Glutamatergic neuron (in vitro differentiated cells): ENCODE measurements at regions not wholly inside any gene's neighbourhood (a gene's known extent, or its start where the extent isn't known, plus 50 kb on each side); places are given as distances from the start of the nearest gene placed in this dataset.

Source experiments
- DNase-seq: peaks from one replicate; pipeline ENCODE4 v3.0.0; 2022
- H3K27ac Mint-ChIP-seq: one replicate; pipeline ENCODE4 v1.8.0; 2020; ENCODE audit warnings: mild to moderate bottlenecking, mixed read lengths, inconsistent platforms; ENCODE audit not compliant: unreplicated experiment
- H3K27me3 Mint-ChIP-seq: one replicate; pipeline ENCODE4 v1.8.0; 2020; ENCODE audit warnings: mild to moderate bottlenecking, moderate library complexity, mixed read lengths, inconsistent platforms; ENCODE audit not compliant: unreplicated experiment
- H3K36me3 Mint-ChIP-seq: one replicate; pipeline ENCODE4 v1.8.0; 2020; ENCODE audit warnings: mild to moderate bottlenecking, mixed read lengths, inconsistent platforms; ENCODE audit not compliant: unreplicated experiment
- H3K4me1 Mint-ChIP-seq: one replicate; pipeline ENCODE4 v1.8.0; 2020; ENCODE audit warnings: mild to moderate bottlenecking, low read depth, mixed read lengths, inconsistent platforms; ENCODE audit not compliant: unreplicated experiment
- H3K4me3 Mint-ChIP-seq: one replicate; pipeline ENCODE4 v1.8.0; 2020; ENCODE audit warnings: mild to moderate bottlenecking, mixed read lengths, inconsistent platforms; ENCODE audit not compliant: unreplicated experiment
- H3K9me3 Mint-ChIP-seq: one replicate; pipeline ENCODE4 v1.8.0; 2020; ENCODE audit warnings: mild to moderate bottlenecking, moderate library complexity, mixed read lengths, inconsistent platforms; ENCODE audit not compliant: unreplicated experiment
- TF ChIP-seq, protein P1 (sequence below): fragments of 200-600 bp; sonication (generic); IDR thresholded peaks from one replicate; pipeline ENCODE4 v1.5.0; 2021; ENCODE audit not compliant: partially characterized antibody, unreplicated experiment

DNA sequence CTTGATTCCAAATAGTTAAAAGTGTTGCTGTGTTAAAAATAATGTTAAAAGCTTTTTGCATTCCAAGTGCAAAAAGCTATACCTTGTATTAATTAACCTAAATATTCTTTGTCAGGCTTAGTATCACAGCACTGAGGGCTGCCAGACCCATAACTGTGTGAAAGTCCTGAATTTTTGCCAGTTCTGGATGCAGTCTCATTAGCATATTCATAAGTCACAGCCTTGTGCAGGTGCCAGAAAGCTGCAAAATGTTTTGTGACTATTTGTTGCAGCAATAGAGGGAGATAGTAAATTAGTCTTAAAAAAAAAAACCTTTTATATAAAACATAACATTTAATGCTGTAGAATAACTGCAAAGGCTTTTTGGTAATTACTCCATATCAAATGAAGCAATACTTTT lies 56.6 kb downstream of the SLITRK1 start:
- no peak overlapping the region for H3K27ac Mint-ChIP-seq
- H3K4me3 Mint-ChIP-seq, result no peak overlapping the region

GRCh38 chr13:83824560-83824959 lies 57.7 kb downstream of the SLITRK1 start:
- no peaks in the 10 kb centered on the region for H3K27me3 Mint-ChIP-seq

More for the DNA sequence above, 56.6 kb downstream of the SLITRK1 start:
- Mint-ChIP-seq H3K9me3 (no peaks in the 10 kb centered on the region), H3K4me1 (peaks cover 1% of the 10 kb centered on the region), H3K36me3 (no peaks in the 10 kb centered on the region), H3K27me3 (no peaks in the 10 kb centered on the region)
- DNase-seq, result no peak
- TF ChIP-seq, protein P1, sequence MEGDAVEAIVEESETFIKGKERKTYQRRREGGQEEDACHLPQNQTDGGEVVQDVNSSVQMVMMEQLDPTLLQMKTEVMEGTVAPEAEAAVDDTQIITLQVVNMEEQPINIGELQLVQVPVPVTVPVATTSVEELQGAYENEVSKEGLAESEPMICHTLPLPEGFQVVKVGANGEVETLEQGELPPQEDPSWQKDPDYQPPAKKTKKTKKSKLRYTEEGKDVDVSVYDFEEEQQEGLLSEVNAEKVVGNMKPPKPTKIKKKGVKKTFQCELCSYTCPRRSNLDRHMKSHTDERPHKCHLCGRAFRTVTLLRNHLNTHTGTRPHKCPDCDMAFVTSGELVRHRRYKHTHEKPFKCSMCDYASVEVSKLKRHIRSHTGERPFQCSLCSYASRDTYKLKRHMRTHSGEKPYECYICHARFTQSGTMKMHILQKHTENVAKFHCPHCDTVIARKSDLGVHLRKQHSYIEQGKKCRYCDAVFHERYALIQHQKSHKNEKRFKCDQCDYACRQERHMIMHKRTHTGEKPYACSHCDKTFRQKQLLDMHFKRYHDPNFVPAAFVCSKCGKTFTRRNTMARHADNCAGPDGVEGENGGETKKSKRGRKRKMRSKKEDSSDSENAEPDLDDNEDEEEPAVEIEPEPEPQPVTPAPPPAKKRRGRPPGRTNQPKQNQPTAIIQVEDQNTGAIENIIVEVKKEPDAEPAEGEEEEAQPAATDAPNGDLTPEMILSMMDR, result no peak

DNA sequence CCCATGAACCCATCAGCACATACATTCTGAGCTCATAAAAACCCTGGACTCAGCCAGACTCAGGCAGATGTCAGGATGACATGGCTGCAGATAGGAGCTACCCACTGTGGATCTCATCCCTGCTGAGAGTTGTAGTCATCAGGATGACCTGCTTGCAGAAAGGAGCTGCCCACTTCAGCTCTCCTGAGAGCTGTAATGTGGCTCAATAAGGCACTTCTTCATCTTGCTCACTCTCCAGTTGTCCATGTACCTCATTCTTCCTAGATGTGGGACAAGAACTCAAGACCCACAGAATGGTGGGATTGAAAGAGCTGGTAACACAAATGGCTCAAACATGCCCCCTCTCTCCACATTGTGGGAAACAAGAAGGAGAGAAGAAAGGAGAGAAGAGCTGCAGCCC lies 58.2 kb downstream of the SLITRK1 start:
- Mint-ChIP-seq H3K36me3 (no peaks in the 10 kb centered on the region), H3K4me3 (no peak overlapping the region), H3K27ac (no peak overlapping the region)

More at GRCh38 chr13:83824560-83824959, 57.7 kb downstream of the SLITRK1 start:
- TF ChIP-seq, protein P1, result no peak
- Mint-ChIP-seq H3K27ac (no peak overlapping the region), H3K36me3 (no peaks in the 10 kb centered on the region), H3K4me1 (peaks cover 1% of the 10 kb centered on the region), H3K4me3 (no peak overlapping the region), H3K9me3 (no peaks in the 10 kb centered on the region)
- no peak for DNase-seq

GRCh38 chr13:83819611-83820010 lies 62.7 kb downstream of the SLITRK1 start:
- DNase-seq, result no peak
- no peak overlapping the region for H3K4me3 Mint-ChIP-seq
- TF ChIP-seq, protein P1, result no peak
- H3K27ac Mint-ChIP-seq, result no peak overlapping the region
- H3K4me1 Mint-ChIP-seq, result no peaks in the 10 kb centered on the region
- no peaks in the 10 kb centered on the region for H3K27me3 Mint-ChIP-seq
- H3K36me3 Mint-ChIP-seq, result peaks cover 4% of the 10 kb centered on the region
- H3K9me3 Mint-ChIP-seq, result no peaks in the 10 kb centered on the region

More for the DNA sequence above, 58.2 kb downstream of the SLITRK1 start:
- DNase-seq, result no peak
- Mint-ChIP-seq H3K27me3 (no peaks in the 10 kb centered on the region), H3K4me1 (peaks cover 1% of the 10 kb centered on the region), H3K9me3 (no peaks in the 10 kb centered on the region)
- TF ChIP-seq, protein P1, result no peak

GRCh38 chr13:83819156-83819555 lies 63.1 kb downstream of the SLITRK1 start:
- Mint-ChIP-seq H3K27ac (no peak overlapping the region), H3K4me1 (no peaks in the 10 kb centered on the region), H3K27me3 (no peaks in the 10 kb centered on the region), H3K36me3 (peaks cover 4% of the 10 kb centered on the region), H3K4me3 (no peak overlapping the region), H3K9me3 (no peaks in the 10 kb centered on the region)
- no peak for DNase-seq
- TF ChIP-seq, protein P1, result no peak
